ENCODE measurements at regions not wholly inside any gene's neighbourhood (a gene's known extent, or its start where the extent isn't known, plus 50 kb on each side); places are given as distances from the start of the nearest gene placed in this dataset.

- no peak for DNase-seq
Observed at GRCh38 chr13:64007339-64007738, 2591.7 kb upstream of the PCDH20 start.

DNA sequence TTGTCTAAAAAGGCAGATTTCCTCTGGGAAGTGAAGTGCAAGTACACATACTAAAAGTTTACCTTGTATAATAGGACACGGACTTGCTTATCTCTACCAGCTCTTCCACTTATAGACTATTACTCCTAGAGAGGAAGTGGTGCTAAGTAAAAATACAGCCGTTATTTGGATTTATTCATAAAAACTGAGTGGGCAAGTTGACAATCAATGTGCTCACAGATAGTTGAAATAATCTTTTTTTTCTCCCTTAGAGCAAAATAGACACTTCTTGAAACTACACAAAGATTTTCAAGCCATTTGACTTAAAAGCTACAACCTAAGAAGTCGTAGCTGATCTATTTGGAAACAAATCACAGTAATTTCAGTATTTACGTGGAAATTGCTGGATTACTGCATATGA, 2584.7 kb upstream of the PCDH20 start:
- DNase-seq: no peak

GRCh38 chr13:63999614-64000305, 2584.1 kb upstream of the PCDH20 start:
- DNase-seq: no peak

- no peak for DNase-seq
Observed at GRCh38 chr13:63983366-63983765, 2567.7 kb upstream of the PCDH20 start.

GRCh38 chr13:63979951-63980350, 2564.3 kb upstream of the PCDH20 start:
- DNase-seq: no peak

GRCh38 chr13:63972328-63972727, 2556.7 kb upstream of the PCDH20 start:
- DNase-seq: no peak

- no peak for DNase-seq
Observed at GRCh38 chr13:63954683-63955082, 2539.0 kb upstream of the PCDH20 start.

DNA sequence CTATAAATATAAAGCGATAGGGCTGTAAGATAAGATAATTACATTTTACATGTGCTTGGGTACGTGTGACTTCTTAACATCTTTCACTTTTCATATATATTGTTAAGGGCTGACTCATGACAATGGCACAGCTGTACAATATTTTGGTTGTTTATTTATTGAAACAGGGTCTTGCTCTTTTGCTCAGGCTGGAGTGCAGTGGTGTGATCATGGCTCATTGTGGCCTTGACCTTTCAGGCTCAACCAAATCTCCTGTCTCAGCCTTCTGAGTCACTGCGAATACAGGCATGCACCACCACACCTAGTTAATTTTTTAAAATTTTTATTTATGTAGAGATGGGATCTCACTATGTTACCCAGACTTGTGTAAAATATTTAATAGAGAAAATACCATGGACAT, 2532.4 kb upstream of the PCDH20 start:
- DNase-seq: no peak

GRCh38 chr13:63944911-63945310, 2529.3 kb upstream of the PCDH20 start:
- no peak for DNase-seq

DNA sequence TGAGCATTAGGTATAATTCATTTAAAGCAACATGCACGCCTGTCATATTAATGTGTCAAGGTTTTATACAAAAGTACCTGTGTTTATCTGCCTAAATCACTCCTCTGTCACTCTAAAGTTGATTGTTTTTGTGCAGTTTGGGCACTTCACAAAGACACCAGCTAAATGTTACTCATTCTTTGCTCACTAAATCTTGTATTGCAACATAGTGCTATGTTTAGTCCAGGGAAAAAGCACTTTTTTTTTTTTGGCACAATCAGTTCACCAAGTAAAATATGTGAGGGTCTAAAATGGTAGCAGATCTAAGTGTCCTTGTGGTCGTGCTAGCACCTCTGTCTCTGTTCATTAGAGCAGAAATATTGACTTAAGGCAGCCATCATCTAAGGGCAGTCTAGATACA, 2526.7 kb upstream of the PCDH20 start:
- DNase-seq: no peak

DNA sequence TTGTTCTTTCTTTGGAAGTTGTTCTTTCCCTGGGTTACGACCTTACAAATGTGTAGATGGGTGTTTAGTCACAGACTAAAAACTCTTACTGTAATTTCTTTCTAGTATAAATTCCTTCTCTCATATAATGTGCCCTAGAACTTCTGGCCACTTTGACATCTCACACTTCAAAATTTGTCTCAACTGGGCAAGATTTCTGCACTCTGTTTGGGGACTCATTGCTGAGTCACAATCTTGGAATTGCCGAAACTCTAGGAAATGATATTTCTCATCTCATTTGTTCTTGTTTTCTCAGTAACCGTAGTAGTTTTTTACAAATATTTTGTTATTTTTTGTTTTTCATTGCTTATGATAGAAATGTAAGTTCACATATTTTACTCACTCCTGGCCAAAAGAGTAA, 2523.2 kb upstream of the PCDH20 start:
- no peak for DNase-seq

DNA sequence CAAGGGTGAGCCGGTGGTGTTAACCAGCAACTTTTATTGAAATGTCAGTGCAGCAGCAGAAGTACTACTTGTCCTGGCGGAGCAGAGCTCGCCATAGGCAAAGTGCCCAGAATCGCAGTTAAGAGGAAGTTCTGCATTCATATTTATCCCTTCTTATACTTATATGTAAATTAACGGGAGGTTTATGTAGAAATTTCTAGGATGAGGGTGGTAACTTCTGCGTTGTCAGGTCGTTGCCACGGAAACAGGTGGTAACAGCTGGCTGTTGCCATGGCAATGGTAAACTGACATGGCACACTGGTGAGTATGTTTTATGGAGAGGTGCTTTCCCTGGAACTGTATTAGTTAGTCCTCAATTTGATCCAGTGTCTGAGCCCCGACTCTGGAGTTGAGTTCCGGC, 2494.9 kb upstream of the PCDH20 start:
- DNase-seq: peak; percentile 0

GRCh38 chr13:63909726-63910375, 2494.2 kb upstream of the PCDH20 start:
- no peak for DNase-seq

GRCh38 chr13:63902141-63902540, 2486.5 kb upstream of the PCDH20 start:
- DNase-seq: no peak

- DNase-seq: no peak
Observed at GRCh38 chr13:63901630-63902029, 2486.0 kb upstream of the PCDH20 start.

DNA sequence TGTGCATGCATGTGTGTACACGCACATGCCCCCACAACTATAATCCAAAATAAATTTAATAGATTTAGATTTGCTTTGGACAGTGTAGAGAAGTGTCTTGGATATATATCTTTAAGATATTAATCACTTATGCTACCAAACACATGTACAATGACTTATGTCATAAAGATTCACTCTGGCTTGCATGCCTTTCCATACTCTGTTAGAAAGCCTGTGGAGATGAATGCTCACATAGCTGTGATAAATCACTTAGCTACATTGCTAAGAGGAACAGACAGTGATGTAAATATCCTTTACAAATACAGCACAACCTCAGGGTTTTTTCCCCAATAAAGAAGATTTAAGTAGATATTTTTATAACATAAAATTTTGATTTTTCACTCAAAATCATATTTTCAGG, 2484.8 kb upstream of the PCDH20 start:
- no peak for DNase-seq

DNA sequence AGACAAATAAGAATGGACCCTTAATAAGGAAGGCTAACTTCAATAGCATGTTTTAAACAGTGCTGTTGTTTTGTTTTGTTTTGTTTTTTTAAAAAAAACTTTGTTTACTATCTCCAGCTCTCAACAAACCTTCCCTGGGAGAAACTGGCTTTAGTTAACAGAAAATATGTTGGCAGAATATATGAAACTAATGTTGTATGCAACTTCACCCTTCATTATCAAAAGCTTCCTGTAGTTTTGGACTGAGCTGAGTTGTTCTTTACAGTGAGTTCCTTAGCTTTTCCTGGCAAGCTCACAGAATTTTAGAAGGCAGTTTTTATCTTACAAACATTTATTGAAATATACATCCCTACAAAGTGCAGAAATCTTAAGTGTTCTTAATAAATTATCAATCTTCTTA, 2480.7 kb upstream of the PCDH20 start:
- DNase-seq: no peak

- DNase-seq: no peak
Observed at GRCh38 chr13:63882052-63882451, 2466.4 kb upstream of the PCDH20 start.

DNA sequence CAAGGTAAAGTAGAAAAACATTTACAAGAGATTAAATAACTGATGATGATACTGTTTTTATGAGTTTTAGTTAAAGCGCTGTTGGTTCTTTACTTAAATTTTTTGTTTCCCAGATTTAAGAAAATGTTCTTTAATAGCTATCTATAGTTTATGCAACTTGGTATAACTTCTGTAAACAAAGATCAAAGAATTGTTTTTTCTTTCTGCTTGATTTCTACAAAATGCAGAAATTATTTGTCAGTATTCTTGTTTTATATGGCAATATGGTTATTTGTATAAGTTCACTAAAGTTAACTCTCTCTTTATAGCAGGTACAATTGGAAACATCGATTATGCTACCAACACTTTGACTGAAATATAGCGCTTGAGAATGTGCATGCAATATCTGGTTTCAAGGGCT, 2465.1 kb upstream of the PCDH20 start:
- DNase-seq: no peak

GRCh38 chr13:63873936-63874335, 2458.3 kb upstream of the PCDH20 start:
- DNase-seq: no peak

DNA sequence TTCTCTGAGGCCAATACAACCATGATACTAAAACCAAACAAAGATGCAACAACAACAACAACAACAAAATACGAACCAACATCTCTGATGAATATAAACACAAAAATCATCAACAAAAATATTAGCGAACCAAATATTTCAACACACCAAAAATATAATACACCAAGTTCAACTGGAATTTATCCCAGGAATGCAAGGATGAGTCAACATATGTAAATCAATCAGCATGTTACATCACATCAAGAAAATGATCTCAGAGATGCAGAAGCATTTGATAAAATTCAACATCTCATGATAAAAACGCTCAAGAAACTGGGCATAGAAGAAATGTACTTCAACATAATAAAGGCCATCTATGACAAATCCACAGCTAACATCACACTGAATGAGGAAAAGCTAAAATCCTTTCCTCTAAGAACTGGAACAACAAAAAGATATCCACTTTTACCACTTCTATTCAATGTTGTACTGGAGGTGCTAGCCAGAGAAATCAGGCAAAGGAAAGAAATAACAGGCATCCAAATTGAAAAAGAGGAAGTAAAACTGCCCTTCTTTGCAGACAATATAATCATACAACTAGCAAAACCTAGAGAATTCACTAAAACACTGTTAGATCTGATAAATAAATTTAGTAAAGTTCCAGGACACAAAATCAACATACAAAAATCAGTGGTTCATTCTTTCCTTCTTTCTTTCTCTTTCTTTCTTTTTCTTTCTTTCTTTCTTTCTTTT, 2448.7 kb upstream of the PCDH20 start:
- peak; percentile 7 for DNase-seq

GRCh38 chr13:63855457-63856118, 2439.9 kb upstream of the PCDH20 start:
- DNase-seq: no peak

GRCh38 chr13:63853816-63854215, 2438.2 kb upstream of the PCDH20 start:
- DNase-seq: no peak

DNA sequence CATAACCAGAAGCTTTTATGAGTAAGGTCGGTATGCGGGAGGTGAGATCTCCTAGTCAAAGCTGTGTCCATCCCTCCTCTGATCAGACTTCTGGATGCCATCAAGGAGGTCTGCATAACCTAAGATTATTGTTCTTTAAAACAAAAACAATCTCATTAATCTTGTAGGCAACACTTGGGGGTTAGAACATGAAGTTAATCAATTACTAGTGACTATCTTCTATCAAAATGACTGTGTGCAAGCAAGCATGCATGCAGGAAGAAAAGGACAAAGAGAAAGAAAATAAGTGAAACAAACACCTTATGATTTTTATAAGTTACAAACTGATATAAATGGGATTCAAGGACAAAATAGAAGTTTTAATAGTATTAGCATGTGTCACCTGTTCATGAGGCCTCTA, 2435.9 kb upstream of the PCDH20 start:
- DNase-seq: no peak
